NCI-H187 treated with DMSO at 0.1 percent for 48 hours (cell line): ENCODE measurements at regions not wholly inside any gene's neighbourhood (a gene's known extent, or its start where the extent isn't known, plus 50 kb on each side); places are given as distances from the start of the nearest gene placed in this dataset.
"Not testable (repeated sequence)": the region's sequence is repeated elsewhere in the genome, so short reads cannot be mapped to it uniquely, and the experiment has no call there.

Experiments used
- DNase-seq: peaks from one replicate; lab custom pipeline; 2025; lab: John Stamatoyannopoulos, UW

- no peak for DNase-seq
These were observed 436.4 kb upstream of the PCDH15 start for GRCh38 chr10:55237462-55237861.

DNA sequence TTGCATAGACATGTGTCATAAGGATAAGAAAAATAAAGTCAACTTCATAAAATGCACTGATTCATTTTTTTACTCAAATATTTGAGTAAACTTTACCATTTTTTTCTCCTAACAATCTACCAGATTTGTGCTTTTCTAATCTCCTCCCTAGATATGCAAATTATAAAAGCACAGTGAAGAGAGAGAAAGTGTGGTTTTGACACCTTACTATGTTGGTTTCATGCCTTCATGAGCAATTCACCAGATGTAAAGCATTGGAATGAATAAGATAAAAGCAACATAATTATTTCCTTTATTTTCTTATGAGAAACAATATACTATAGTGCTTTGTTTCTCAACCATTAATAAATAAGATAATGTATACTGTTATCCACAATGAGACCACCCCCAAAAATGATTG lies 432.5 kb upstream of the PCDH15 start:
- DNase-seq = no peak

DNA sequence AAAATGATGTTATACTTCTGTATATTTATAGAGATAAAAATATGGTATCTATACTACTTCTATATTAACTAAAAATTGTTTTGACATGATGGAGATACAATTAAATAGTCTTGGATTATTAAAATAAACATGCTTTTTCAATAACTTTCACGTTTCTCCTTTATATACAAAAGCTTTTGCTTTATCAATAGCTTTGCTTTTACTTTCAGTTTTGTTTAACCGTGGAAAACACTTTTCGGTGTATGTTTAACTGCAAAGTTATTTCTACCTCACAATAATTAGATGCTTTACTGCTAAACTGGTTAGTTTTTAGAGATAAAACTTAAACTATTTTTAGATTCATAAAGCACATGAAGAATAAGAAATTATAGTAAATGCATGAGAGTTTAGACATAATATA lies 432.1 kb upstream of the PCDH15 start:
- DNase-seq = no peak

GRCh38 chr10:55232553-55232952 lies 431.5 kb upstream of the PCDH15 start:
- DNase-seq = no peak

- DNase-seq = no peak
These were observed 426.9 kb upstream of the PCDH15 start for GRCh38 chr10:55227967-55228366.

GRCh38 chr10:55224007-55224781 lies 423.2 kb upstream of the PCDH15 start:
- no peak for DNase-seq

DNA sequence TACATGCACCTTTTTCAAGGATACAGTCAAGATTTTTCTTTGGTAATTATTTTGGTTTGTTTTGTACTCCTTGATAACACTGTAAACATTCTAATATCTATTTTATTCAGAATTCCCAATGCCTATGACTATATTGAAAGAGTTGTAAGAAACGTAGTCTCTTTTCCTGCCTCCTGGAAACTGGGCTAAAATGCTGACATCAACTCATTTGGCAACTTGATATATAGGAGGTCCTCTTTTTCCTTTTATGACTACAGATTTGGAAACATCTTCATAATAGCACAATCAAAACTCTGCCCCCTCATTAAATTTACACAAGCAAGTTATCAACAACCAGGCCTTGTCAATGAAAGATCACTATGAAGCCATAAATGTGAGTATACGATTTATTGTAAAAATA lies 422.3 kb upstream of the PCDH15 start:
- no peak for DNase-seq

- no peak for DNase-seq
These were observed 419.9 kb upstream of the PCDH15 start for GRCh38 chr10:55220975-55221374.

DNA sequence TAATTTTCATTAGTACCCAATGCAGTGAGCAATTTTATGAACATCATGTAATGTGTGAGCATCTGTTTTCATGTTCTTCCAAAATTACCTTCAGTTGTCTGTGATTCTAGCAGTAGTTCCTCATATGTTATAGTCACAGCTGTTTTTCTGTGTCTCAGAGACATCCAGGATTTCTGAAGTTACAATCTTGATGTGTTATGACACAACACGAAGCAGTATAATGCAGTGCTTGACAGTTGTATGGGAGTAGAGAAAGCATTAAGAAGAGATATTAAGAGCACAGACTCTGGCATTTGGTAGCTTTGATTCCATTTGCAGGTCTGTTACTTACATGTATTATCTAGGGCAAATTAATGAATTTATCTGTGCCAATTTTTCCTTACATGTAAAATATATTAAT lies 414.7 kb upstream of the PCDH15 start:
- no peak for DNase-seq

- DNase-seq = no peak
These were observed 413.6 kb upstream of the PCDH15 start for GRCh38 chr10:55214608-55215007.

GRCh38 chr10:55212051-55212450 lies 411.0 kb upstream of the PCDH15 start:
- DNase-seq = no peak

- DNase-seq = no peak
These were observed 402.8 kb upstream of the PCDH15 start for GRCh38 chr10:55203874-55204273.

DNA sequence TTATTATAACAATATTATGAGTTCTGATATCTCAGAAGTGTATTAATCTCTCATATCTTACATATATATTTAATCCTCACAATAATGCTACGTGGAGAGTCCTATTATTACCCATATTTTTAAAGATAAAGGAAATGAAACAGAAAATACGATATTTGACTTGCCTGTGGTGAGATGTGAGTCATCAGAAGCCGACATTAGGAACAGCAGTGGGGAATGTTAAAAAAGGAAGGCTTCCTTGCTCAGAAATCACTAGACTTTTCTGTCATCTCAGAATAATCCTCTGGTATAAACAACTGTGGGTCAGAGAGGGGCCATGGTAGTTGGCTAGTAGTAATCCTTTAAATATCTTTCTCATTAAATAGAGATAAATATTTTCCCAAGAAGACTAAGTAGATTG lies 402.3 kb upstream of the PCDH15 start:
- DNase-seq = no peak

DNA sequence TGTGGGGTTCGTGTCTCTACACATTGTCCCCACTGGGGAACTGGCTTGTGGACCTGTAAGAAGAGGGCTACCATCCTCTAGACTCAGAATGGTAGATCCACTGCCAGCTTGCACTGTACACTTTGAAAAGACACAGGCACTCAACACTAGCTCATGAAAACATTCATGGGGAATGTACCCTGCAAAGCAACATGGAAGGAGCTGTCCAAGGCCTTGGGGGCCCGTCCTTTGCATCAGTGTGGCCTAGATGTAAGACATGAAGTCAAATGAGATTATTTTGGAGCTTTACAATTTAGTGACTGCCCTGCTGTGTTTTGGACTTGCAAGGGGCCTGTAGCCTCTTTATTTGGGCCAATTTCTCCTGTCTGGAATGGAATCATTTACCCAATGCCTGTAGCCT lies 399.0 kb upstream of the PCDH15 start:
- no peak for DNase-seq

GRCh38 chr10:55191236-55191860 lies 390.3 kb upstream of the PCDH15 start:
- no peak for DNase-seq

DNA sequence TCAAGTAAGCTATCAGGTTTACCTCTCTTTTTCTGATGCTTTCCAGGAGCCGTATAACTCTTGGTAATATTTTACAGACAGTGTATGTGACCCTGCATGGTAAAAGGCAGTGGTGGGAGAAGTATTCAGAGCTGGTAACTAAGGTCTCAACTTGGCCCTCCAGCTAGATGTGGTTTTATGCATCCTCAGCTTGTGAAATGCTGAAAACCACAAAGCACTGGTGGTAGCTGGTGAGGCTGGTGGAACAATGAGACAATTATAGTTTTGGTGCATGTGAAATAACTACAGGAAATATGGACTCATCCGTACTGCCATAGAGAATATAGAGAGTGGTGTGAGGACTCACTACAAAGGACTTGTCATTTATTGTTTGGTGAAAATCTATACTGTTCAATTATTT lies 383.0 kb upstream of the PCDH15 start:
- DNase-seq = no peak

DNA sequence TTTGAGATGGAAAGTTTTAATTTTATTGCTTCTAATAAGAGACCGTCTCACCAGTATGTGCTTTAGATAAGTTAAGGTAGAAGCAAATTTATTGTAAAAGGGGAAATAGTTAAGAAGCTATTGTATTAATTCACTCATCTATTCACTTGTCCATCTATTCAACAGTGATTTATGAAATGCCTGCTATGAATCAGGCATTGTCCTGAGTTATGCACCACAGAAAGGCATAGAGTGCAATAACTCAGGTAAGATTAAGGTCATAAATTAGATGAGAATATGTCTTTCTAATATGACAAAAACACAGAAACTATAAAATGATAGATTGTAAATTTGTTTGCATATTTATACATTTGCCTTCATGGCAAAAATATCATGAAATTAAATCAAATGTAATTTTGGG lies 379.3 kb upstream of the PCDH15 start:
- no peak for DNase-seq

DNA sequence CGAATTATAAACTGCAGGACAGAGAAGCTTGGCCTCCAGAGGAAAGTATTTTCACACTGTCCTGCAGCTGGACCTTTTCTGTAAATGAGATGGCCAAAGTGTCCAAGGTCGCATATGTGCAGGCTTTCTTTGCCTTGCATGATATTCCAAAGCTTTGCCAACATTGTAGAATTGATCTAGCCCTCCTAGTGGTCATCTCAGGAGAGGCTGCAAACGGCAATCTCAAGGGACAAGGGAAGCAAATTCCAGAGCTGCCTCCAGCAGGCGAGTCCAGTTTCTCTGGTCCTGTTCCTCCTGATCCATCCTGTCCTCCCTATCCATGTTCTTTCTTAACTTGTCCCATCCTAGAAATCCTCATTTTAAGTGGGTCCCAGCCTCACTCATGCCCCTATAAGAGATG lies 373.4 kb upstream of the PCDH15 start:
- no peak for DNase-seq

DNA sequence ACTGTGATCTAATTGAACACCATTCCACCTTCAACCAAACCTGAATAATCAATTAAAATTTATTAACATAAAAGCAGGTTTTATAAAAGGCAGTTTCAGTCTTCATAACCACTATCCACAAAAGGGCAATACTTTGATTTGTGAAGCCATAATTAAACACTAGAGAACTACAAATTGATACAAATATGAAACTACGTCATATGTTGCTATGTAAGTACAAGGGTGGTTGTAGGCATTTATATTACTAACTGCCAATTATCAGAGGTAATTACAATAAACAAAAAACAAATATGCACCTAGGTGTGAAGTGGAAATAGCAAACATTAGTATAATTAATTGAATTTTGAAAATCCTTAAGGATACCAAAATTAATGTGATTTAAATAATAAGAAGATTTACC lies 368.5 kb upstream of the PCDH15 start:
- DNase-seq = no peak

DNA sequence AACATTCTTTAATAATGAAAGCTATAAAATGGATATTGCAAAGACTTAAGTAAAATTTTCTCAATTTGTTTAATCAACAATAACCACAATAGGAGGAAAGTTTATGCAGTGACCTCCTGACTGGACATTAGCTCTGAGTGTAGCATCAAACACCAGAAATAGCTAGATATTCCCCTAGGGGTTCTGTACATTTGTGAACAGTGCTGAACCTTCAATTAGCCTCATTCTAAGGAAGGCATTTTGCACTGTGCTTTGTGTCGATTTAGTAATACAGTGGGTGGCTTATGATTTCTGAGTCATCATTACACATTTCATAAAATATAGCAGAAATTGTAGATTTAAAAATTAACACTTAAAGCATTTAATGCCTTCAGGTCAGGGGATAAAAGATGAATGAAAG lies 367.3 kb upstream of the PCDH15 start:
- DNase-seq = no peak

GRCh38 chr10:55163388-55163979 lies 362.5 kb upstream of the PCDH15 start:
- no peak for DNase-seq

DNA sequence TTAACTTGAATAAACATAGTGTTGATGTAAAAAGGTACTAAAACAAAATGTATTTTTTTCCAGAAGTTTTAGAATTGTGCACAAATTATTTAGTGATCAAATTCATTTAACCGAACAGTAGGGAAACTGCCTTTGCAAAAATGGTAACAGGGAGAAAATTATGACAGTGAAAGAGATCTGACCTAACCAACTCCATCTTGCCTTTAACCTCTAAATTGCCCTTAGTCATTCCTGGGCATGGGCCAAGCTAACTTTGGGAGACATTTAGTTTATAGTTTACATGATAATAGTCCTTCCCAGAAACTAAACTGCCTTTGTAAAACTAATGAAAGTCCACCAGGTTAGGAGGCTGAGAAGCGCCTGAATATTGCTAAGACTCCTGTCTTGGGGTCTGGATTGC lies 361.3 kb upstream of the PCDH15 start:
- DNase-seq = not testable (repeated sequence)

DNA sequence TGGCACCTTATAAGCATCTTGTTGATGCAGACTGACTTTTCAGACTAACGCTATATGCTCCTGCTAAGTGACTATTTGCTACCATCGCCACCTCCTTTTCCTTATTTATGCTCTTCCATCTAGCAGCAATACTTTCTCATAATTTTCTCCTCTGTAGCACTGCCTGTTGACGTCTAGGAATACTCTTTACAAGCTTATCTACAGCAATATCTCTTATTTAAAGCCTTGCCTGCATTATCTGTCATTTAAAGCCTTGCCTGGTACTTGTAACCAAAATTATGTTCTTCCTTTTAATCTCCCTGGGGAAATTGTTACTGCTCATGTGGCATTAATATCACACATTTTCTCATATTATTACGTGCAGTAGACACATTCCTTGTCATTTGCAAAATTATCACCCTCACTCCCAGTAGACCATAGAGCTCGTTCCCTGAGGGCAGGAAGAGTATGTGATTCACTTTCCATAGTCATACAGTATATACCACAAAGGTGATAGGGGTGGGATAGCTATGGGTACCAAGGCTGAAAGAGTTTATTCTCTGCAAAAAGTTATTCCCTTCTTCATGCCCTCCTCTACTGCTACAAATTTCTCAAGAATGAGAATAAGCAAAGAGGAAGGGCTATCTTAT lies 359.7 kb upstream of the PCDH15 start:
- no peak for DNase-seq
